Right lung (tissue), 2 donors: ENCODE measurements at regions not wholly inside any gene's neighbourhood (a gene's known extent, or its start where the extent isn't known, plus 50 kb on each side); places are given as distances from the start of the nearest gene placed in this dataset.

Experiments
- DNase-seq, 2 donors: peaks; one replicate each; pipeline ENCODE4 v3.0.0-alpha.2; 2013

DNA sequence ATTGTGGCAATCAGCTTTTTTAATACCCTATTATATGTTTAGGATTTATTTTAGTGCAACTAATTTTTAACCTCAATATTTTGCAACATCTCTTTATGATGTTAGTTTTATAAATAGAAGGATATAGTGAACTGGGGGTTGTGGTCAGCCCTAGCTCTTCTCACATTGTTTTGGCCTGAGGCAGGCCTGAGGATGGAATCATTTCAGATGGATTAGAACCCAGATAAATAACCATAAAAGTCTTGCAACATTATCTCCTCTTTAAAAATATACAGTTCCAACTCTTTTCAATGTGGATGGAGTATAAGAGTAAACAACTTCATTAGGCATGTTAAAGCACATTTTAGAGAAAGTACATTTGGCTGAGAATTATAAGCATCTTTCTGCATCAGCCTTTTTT is 522.7 kb downstream of the NR2F1-AS1 start:
- DNase-seq: peak; percentile 32 to 55

DNA sequence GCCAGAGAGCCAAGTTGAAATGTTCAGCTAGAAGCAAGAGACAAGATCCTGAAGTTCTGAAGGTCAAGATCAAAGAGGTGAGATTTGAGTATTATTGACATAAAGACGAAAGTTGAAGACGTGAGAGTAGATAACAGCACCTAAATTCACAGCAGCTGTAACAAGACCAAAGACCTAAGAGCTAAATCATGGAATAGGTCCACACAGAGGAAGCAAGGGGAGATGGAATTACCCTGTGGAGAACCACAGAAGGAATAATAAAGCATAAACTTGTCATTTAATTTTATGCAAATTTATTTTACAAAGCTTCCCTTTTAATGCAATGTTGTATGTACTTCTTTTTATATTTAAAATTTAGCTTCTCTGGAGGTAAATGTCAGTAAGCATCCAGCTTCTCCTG is 523.7 kb downstream of the NR2F1-AS1 start:
- DNase-seq: no peak

DNA sequence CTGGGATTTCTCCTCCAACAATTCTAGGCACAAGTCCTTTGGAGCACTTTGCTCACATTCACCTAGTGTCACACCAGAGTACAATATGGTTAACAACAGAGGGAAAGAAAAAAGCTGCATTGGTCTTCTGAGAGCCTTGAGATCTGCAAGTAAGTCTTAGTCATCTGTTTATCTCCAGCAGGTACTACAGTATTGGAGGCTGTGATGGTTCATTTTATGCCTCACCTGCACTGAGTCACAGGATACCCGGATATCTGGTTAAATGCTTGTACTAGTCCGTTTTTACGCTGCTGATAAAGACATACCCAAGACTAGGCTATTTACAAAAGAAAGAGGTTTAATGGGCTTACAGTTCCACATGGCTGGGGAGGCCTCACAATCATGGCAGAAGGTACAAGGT is 525.0 kb downstream of the NR2F1-AS1 start:
- DNase-seq: no peak

DNA sequence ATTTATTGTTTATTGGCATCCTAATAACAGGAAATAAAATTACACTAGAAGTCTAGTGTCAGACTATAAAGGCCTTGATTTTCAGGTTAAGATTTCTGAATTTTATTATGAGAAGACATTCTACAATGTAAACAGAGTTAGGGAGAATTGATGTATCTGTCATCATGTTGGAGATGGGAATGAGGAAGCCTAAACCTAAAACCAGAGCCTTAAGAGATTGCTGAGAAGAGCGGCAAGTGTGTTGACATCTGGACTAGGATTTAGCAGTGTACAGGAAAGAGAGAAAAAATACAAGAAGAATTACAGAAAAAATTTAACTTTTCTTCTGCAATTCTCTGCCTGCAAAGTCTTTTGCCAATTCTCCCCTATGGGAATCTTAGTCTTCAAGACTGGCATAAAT is 525.5 kb downstream of the NR2F1-AS1 start:
- no peak for DNase-seq

DNA sequence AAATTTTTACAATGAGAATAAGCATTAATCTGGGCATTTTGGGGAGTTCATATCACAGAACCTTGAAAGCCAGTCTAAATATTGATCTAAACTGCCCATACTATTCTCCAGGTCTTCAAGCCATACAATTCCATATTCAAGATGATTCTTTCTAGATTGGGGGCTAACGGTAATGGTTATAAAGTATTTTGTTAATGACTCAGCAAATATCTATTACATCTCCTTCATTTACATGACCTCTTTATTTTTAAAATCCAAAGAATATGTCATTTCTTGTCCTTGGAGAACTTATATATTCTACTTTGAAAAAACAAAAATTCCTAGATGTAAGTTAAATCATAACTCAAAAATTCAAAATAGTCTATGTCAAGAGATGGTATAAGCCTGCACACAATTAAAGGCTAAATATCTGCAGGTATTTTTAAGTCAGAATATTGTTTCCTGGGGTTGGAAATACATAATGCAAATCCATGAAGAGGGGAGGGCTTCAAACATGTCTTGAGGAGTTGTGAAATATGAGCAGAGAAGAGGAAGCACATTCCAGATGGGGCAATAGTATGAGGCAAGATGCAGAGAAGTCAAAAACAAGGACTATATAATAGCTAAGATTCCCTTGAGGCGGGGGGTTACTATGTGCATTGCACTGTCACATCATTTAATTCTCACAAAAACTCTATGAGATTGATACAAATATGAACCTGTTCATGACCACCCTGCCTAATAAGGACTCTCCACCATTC is 526.4 kb downstream of the NR2F1-AS1 start:
- DNase-seq: no peak

DNA sequence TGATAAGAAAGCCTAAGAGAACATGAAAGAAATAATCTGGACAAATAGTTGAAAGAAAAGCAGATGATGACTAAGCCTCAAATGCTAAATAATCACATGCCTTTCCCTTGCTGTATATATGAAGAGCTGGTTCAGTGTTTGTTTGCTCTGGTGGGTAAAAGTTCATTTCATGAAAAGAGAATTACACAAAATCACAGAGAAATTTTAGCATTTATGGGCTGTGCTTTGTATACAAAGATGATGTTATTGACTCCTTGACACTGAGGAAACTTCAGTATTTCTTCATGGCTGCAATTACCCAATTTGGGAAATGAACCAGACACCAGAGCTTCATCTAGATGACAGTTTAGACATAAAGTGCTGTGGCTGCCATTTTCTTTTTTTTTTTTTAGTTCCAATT is 527.2 kb downstream of the NR2F1-AS1 start:
- DNase-seq: no peak

DNA sequence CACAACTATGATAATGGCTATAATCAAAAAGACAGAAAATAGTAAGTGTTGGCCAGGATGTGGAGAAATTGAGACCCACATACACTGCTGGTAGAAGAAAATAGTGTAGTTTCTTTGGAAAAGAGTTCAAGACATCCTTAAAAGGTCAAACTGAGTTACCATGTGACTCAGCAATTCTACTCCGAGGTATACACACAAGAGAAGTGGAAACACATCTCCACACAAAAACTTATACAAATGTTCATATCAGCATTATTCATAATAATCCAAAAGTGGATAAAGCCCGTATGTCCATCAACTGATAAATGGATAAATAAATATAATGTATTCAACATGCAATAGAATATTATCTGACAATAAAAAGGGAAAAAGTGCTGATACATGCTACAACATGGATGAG is 532.2 kb downstream of the NR2F1-AS1 start:
- DNase-seq: no peak

DNA sequence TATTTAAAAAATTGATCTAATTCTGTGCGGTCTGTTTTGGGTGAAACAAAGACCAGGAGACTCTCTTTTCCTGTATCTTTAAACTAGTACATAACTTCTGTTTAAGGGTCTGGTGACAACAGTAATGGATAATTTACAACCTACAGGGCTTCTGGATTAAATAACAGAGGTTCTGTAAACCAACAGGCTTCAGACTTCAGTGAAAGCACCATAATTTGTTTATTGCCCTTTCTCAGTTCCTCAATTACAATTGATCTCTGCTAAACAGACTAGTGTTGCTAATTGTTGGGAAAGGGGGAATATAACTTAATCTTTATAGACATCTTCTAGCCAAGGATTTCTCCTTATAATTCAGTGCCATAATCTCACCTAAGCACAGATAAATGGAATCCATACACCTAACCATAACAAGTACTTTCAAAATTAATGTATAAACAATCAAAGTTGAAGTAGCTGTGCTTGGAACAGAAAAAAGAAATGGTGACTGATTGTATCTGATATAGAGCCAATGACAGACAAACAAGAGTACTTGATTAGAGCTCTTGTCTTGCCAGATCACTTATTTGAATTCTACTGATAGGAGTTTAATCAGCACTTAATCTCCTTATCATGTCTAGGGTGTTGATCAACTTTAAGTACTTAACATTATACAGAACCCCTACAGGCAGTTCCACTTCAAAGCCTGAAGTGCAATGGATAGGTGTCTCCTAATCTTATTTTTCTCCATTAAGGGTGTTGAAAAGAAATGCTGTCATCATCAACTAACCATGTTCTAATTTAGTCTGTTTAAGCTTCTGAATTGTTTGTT is 536.0 kb downstream of the NR2F1-AS1 start:
- DNase-seq: no peak

DNA sequence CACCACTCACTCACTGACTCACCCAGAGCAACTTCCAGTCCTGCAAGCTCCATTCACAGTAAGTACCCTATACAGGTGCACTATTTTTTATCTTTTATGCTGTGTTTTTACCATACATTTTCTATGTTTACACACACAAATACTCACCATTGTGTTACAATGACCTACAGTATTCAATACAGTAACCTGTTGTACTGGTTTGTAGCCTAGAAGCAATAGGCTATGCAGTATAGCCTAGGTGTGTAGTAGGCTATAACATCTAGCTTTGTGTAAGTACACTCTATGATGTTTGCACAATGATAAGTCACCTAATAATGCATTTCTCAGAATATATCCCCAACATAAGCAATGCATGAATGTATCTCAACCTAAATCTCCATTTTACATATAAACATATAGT is 541.1 kb downstream of the NR2F1-AS1 start:
- DNase-seq: no peak

DNA sequence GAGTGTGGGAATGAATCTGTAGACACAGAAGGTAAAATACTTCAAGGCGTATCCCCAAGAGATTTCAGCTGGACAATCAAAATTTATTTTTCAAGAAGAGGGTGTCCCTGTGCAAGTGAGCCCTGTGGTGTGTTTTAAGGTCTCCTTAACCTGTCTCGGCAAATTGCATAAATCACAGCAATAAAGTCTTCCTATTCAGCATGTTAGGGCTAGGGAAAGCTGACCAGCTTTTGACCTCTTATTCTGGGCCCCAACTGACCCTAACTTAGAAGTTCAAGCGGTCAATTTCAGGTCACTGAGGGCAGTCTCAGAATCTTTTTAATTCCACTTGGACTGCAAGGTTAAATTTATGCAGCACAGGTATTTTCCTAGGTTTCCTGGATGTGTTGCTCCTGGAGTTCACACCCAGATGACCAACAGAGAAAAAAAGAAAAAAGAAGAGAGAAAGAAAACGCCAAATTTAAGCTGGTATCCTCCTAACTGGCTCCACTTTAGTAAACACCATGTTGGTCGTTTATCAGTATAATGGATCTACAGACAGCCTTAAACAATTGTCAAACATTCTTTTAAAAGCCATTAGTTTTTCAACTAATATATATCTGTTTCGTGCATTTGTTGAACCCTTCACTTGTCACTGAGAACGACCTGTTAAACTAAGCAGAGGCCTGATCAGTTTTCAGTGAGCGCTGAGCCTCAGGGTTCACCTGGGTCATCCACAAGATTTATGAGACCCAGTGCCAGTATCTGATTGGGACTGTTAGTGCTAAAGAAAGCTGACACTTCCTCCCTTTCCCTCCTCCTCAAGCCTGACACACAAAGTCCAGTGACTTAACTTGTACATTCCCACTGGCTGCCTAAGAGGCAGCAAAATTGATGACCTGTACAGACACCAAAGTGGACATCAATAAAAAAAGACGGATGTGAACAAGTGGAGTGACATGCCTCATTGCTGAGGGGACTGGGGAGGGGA is 546.1 kb downstream of the NR2F1-AS1 start:
- DNase-seq: no peak

DNA sequence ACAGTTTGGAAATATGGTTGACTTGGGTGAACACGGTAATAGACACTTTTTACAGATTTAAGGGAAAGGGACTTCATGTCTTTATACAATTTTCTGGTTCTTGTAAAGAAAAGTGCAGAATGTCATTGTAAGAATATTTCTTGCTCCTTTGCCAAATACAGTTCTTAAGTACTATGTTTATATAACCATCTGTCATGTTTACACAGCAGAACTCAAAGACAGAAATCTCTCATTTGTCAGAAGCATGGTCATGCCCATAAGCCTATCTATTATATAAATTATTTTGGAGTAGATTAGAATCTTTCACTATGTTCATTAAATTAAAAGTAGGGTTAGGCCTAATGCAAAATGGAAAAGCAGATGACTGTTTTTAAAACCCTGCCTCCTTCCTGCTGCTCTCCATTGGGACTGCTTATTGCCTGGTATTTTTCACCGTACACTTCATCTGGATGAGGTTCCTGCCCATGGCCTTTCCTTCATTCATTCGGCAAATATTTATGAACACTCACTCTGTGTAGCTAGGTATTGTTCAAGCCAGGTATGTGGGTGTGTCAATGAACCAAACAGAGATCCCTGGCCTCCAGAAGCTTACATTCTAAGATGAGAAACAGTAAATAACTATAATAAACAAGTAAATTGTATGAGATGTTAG is 558.1 kb downstream of the NR2F1-AS1 start:
- DNase-seq: no peak

DNA sequence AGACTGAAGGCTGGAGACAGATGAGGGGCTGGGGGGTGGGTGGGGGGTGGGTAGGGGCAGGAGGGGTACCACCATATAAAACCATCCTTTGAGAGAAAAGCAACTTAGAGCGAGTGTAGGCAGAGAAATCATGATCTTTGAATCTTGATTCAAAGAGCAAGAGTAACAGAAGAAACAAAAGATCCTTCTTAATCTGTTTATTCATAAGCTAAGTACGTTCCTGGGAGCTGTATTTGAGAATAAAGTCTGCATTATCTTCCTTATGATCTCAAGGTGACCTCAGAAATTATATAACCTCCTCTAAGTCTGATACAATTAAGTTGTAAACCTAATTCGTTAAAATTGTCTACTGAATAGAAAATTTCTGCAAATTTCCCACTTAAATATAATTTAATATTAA is 558.8 kb downstream of the NR2F1-AS1 start:
- no peak for DNase-seq

DNA sequence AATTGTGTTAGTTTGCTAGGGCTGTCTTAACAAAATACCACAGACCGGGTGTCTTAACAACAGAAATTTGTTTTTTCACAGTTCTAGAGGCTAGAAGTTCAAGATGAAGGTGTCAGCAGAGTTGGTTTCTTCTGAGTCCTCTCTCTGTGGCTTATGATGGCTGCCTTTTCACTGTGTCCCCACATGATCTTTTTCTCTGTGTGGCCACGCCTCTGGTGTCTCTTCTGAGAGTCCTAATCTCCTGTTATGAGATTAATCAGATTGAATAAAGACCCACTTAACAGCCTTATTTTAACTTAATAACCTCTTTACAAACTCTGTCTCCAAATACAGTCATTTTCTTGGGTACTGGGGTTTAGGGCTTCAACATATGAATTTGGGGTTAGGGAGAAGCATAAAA is 561.1 kb downstream of the NR2F1-AS1 start:
- DNase-seq: no peak

DNA sequence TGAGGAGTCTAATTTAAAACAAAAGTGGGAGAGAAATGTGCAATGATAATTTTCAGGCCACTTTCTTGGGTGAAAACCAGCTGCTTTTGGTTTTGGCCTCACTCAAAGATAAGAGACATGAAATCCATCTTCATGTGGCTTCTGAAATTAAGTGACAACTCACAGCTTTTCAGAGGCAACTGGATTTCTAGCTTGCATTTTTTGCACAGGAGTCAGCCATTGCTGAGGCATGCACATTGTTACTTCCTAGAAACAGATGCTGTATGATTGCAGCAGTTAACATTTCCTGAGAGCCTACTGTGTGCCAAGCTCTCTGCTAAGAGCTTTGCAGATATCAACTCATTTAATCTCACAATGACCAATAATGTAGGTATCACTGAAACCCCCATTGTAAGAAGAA is 562.6 kb downstream of the NR2F1-AS1 start:
- no peak for DNase-seq

DNA sequence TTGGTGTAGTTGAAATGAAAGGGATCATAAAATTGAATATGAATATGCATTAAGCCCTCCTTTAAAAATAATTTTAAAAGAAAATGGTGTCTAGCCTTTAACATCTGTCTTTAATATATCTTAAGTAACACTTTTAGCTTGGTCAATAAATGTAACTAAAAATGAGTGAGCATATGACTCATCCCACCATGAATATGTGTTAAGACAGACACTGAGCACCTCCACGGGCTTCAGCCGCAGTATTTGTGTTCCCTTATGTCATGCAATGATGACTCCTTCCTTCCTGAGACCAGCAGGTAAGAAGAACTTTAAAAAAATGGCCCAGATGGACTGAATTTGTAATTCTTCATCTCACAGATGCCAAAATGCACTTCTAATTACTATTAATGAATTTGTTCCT is 563.2 kb downstream of the NR2F1-AS1 start:
- DNase-seq: no peak

DNA sequence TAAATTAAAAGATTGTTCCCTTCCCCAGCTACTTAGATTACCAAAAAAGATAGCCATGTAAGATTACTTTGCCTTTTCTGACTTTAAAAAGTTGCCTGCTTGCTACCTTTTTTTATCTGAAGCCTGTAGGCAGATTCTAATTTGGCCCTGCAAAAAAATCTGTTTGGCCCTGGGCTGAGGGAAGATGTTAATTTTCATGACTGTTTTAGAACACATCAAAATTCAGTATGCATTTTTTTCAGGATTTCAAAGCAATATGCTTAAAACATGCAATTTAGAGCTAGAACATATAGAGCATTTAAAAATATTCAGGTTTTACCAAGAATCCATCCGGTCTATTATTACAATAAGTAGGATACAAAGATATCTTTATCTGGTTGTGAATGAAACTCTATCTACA is 563.6 kb downstream of the NR2F1-AS1 start:
- DNase-seq: no peak

DNA sequence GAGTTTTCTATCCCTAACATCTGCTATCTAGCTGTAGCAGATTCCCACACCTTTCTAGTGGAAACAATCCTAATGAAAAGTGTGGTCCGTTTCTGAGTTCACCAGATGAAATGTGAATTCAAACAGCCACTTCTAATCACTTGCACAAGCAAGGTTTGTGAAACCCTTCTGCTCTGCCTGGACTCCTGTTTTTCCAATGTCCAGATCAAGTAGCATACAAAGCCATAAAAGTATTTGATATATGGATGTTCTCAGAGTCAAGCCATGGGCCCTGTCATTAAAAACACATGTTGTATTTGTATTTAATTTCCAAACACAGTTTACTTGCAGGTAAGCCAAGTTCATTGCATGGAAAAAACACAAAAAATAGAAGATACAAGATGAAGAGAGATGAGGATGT is 570.4 kb downstream of the NR2F1-AS1 start:
- no peak for DNase-seq

DNA sequence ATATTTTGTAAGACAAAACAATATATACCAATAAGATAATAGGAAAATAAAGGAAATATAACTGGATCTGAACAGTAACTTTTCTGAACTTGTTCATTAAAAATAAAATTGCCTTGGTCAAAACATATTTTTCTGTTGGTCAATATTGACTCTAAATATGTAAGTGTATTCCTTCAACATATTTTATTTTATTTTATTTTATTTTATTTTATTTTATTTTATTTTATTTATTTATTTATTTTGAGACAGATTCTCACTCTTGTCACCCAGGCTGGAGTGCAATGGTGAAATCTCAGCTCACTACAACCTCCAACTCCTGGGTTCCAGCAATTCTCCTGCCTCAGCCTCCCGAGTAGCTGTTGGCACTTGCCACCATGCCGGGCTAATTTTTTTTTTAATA is 571.0 kb downstream of the NR2F1-AS1 start:
- DNase-seq: no peak

DNA sequence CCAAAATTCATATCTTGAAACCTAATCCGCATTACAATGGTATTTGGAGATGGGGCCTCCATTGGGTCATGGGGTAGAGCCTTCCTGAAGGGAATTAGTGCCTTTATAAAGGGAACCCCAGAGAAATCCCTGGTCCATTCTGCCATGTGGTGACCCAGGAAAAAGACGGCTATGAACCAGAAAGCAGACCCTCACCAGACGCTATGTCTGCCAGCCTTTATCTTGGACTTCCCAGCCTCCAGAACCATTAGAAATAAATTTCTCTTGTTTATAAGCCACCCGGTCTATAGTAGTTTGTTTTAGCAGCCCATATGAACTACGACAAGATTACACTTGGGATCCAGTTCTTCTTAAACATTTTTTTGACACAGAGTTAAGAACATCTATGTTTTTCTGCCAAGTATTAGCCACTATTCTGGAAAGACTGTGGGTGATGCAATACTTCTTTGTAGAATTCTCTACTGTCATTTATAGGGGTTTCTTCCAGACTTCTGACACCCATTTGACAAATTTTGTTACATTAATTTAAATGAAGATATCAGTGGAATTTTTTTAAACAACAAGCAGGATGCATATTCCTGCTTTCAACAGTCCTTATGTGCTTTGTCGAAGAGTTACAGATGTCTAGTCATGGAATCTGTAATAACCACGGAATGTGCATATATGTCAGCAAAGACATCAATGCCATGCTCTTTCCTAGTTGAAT is 572.4 kb downstream of the NR2F1-AS1 start:
- DNase-seq: no peak

DNA sequence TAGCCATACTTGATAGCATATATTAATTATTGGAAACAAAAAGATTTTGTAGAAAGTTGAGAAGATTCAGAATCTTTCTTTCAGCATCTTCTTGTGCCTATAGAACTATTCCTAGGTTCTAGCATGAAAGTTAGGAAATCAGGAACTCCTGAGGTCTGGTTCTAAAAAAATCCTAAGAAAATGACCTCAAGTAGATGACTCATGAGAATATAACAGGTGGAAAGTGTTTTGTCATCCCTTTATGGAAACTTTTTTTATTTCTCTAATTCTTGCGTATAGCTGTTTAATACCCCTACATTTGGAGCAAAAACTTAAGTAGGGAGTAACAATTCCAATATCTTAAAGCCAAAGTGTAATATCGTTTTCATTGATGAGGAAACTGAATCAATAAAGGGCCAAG is 574.1 kb downstream of the NR2F1-AS1 start:
- DNase-seq: no peak

DNA sequence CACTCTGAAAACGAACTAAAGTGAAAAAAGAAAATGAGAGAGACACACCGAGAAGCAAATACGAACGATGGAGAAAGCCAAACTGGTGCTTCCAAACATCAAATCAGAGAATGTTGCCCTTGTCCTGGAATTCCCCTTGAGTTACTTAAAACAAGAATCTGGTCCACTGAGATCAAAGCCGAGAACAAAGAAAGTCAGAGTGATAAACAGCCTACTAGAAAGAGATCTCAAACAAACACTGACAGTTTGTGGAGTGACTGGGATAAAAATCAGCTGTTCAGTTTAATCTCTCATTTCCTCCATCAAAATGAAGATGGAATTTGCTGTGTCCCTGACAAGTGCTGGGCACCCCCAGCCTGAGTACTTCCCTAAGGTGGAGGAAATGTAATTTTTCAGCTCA is 582.6 kb downstream of the NR2F1-AS1 start:
- peak; percentile 81 to 83 for DNase-seq
